ENCODE measurements at regions not wholly inside any gene's neighbourhood (a gene's known extent, or its start where the extent isn't known, plus 50 kb on each side); places are given as distances from the start of the nearest gene placed in this dataset.

GRCh38 chr1:201655243-201655642, 116.3 kb downstream of the NAV1 start:
- TF ChIP-seq CTCF (IDR thresholded peaks at IDR 0.05) (peak in 2 of 12 donors; percentile 7 to 12), POLR2A (IDR thresholded peaks at IDR 0.05) (no peak)
